ENCODE measurements at regions not wholly inside any gene's neighbourhood (a gene's known extent, or its start where the extent isn't known, plus 50 kb on each side); places are given as distances from the start of the nearest gene placed in this dataset.

GRCh38 chrX:36849407-36849806 is 158.8 kb upstream of the FAM47C start:
- TF ChIP-seq CTCF (optimal IDR thresholded peaks at IDR 0.05 in 1 of 3, IDR thresholded peaks at IDR 0.05 in 1 of 3, conservative IDR thresholded peaks at IDR 0.05 in 1 of 3; ENCODE audit: extremely low read depth in 1 of 3, insufficient read depth in 2 of 3, low read length in 3 of 3) (no peak), EZH2 (IDR thresholded peaks at IDR 0.05; ENCODE audit: low read length) (no peak)
